ENCODE measurements at regions not wholly inside any gene's neighbourhood (a gene's known extent, or its start where the extent isn't known, plus 50 kb on each side); places are given as distances from the start of the nearest gene placed in this dataset.

DNA sequence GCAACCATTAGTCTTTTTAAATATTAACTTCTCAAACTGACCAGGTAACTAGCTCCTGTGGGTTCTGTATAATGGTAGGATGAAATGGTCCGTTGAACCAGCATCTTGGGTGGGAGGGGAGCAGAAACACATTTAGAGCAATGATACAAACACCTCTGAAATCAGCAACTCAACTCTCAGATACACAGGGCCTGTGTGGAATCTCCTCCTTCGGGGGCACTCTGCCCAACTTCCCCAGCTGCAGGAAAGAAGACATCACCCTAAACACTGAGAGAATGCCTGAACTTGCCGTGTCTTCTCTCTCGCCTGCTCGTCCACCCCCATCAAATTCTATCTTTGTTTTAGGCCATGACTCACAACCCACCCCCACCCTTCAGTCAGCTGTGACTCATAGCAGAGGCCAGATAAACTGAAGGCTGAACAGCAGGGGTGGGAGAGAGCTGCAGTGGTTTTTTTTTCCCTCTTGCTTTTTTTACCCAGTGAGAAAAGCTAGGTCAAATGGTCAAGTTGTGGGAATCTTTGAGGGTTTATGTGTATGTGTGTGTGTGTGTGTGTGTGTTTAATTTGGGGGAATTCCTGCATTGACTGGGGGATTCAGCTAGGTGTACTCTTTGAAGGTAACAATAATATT lies 593.4 kb upstream of the JAG1 start:
- POLR2A ChIA-PET: no interaction called here
- Mint-ChIP-seq H3K36me3 (no peaks in the 10 kb centered on the region), H3K27ac (no peak overlapping the region), H3K9me3 (no peaks in the 10 kb centered on the region), H3K27me3 (ENCODE audit: low read depth) (no peaks in the 10 kb centered on the region), H3K4me3 (no peak overlapping the region), H3K4me1 (peaks cover 39% of the 10 kb centered on the region)
- DNase-seq (ENCODE audit: low spot score) (no peak), ATAC-seq (peak; percentile 14)
- CTCF ChIA-PET: interaction anchor here (0.5 to 1.4 kb wide), 3 partner anchors 13 to 71 kb away, joined by 3 to 12 read pairs (median 4); no protein-coding TSS in a partner anchor
- TF ChIP-seq, protein P1, sequence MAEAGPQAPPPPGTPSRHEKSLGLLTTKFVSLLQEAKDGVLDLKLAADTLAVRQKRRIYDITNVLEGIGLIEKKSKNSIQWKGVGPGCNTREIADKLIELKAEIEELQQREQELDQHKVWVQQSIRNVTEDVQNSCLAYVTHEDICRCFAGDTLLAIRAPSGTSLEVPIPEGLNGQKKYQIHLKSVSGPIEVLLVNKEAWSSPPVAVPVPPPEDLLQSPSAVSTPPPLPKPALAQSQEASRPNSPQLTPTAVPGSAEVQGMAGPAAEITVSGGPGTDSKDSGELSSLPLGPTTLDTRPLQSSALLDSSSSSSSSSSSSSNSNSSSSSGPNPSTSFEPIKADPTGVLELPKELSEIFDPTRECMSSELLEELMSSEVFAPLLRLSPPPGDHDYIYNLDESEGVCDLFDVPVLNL (CRISPR knock-in tag; IDR thresholded peaks at IDR 0.05; ENCODE audit: borderline replicate concordance, low read depth): no peak

DNA sequence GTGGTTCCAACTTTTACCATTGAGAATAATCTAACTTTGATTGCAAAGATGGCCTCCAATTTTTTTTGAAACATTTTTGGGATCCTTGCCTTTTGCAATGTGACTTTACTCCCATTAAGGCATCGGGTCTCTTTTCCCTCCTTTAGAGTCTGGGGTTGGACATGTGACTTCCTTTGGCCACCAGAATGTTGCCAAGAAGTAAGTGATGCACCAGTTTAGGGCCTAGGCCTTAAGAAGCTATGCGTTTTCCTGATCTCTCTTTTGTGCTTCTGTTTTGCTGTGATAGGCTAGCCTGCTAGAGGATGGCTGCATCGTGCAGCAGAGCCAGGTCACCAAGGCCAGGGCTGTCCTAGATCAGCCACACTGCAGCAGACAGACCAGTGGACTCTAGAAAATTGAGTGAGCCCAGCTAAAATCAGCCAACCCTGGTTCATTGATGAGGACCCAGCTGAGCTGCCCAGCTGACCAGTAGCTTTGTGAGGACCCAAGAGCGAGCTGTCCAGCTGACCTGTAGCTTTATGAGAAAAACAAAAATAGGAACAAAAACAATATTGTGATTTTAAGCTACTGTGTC lies 594.0 kb upstream of the JAG1 start:
- ChIA-PET POLR2A (interaction anchor here (0.7 kb wide), 1 partner anchor 35 kb away, joined by 5 read pairs; no protein-coding TSS in a partner anchor), CTCF (interaction anchor here (0.5 to 1.4 kb wide), 3 partner anchors 13 to 71 kb away, joined by 3 to 12 read pairs (median 4); no protein-coding TSS in a partner anchor)
- Mint-ChIP-seq H3K27ac (no peak overlapping the region), H3K4me3 (no peak overlapping the region), H3K4me1 (peaks cover 44% of the 10 kb centered on the region), H3K9me3 (no peaks in the 10 kb centered on the region), H3K27me3 (ENCODE audit: low read depth) (no peaks in the 10 kb centered on the region), H3K36me3 (no peaks in the 10 kb centered on the region)
- DNase-seq (ENCODE audit: low spot score) (no peak), ATAC-seq (no peak)
- no peak for TF ChIP-seq EMX1 (CRISPR knock-in tag; IDR thresholded peaks at IDR 0.05)
- no peak for TF ChIP-seq ZNF416 (CRISPR knock-in tag; IDR thresholded peaks at IDR 0.05)
- no peak for TF ChIP-seq NR3C1 (CRISPR knock-in tag; conservative IDR thresholded peaks at IDR 0.05; ENCODE audit: low read depth)
- TF ChIP-seq, protein P2, sequence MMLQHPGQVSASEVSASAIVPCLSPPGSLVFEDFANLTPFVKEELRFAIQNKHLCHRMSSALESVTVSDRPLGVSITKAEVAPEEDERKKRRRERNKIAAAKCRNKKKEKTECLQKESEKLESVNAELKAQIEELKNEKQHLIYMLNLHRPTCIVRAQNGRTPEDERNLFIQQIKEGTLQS (CRISPR knock-in tag; conservative IDR thresholded peaks at IDR 0.05): no peak
- TF ChIP-seq, protein P3, sequence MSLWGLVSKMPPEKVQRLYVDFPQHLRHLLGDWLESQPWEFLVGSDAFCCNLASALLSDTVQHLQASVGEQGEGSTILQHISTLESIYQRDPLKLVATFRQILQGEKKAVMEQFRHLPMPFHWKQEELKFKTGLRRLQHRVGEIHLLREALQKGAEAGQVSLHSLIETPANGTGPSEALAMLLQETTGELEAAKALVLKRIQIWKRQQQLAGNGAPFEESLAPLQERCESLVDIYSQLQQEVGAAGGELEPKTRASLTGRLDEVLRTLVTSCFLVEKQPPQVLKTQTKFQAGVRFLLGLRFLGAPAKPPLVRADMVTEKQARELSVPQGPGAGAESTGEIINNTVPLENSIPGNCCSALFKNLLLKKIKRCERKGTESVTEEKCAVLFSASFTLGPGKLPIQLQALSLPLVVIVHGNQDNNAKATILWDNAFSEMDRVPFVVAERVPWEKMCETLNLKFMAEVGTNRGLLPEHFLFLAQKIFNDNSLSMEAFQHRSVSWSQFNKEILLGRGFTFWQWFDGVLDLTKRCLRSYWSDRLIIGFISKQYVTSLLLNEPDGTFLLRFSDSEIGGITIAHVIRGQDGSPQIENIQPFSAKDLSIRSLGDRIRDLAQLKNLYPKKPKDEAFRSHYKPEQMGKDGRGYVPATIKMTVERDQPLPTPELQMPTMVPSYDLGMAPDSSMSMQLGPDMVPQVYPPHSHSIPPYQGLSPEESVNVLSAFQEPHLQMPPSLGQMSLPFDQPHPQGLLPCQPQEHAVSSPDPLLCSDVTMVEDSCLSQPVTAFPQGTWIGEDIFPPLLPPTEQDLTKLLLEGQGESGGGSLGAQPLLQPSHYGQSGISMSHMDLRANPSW (CRISPR knock-in tag; conservative IDR thresholded peaks at IDR 0.05; ENCODE audit: low read depth): no peak
- TF ChIP-seq, protein P4, sequence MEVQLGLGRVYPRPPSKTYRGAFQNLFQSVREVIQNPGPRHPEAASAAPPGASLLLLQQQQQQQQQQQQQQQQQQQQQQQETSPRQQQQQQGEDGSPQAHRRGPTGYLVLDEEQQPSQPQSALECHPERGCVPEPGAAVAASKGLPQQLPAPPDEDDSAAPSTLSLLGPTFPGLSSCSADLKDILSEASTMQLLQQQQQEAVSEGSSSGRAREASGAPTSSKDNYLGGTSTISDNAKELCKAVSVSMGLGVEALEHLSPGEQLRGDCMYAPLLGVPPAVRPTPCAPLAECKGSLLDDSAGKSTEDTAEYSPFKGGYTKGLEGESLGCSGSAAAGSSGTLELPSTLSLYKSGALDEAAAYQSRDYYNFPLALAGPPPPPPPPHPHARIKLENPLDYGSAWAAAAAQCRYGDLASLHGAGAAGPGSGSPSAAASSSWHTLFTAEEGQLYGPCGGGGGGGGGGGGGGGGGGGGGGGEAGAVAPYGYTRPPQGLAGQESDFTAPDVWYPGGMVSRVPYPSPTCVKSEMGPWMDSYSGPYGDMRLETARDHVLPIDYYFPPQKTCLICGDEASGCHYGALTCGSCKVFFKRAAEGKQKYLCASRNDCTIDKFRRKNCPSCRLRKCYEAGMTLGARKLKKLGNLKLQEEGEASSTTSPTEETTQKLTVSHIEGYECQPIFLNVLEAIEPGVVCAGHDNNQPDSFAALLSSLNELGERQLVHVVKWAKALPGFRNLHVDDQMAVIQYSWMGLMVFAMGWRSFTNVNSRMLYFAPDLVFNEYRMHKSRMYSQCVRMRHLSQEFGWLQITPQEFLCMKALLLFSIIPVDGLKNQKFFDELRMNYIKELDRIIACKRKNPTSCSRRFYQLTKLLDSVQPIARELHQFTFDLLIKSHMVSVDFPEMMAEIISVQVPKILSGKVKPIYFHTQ (CRISPR knock-in tag; IDR thresholded peaks at IDR 0.05): no peak
- TF ChIP-seq RORB (CRISPR knock-in tag; IDR thresholded peaks at IDR 0.05): no peak

DNA sequence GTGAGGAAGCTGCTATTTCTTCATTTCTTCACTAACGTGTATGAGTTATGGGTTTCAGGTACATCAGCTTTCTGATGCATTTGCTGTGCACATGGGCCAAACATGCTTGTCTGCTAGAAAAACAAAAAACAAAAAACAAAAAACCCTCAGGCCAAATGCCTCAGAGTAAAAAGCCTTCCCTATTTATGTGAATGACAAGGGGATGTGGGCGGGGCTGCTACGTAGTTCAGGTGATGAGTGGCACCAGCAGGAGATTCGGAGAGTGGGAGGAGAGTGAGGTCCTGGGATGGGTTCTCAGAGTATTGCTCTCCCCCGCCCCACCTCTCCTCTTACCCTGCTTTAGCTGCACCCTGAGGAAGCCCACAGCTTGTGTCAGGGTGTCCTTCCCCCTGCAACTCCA lies 596.8 kb upstream of the JAG1 start:
- DNase-seq (ENCODE audit: low spot score) (peak; percentile 24), ATAC-seq (peak; percentile 50)
- peaks cover 61% of the 10 kb centered on the region for H3K4me1 Mint-ChIP-seq
- no peaks in the 10 kb centered on the region for H3K36me3 Mint-ChIP-seq
- no peaks in the 10 kb centered on the region for H3K27me3 Mint-ChIP-seq (ENCODE audit: low read depth)
- ChIA-PET CTCF (interaction anchor here (0.5 to 1.5 kb wide), 4 partner anchors 219 to 659 kb away, joined by 3 to 7 read pairs (median 3); no protein-coding TSS in a partner anchor), POLR2A (no interaction called here)
- no peaks in the 10 kb centered on the region for H3K9me3 Mint-ChIP-seq
- H3K4me3 Mint-ChIP-seq: no peak overlapping the region
- H3K27ac Mint-ChIP-seq: peak overlapping the region; percentile 68; the same call in 1 of the 2 replicates
- TF ChIP-seq SP1 (CRISPR knock-in tag; conservative IDR thresholded peaks at IDR 0.05) (no peak), RELA (CRISPR knock-in tag; IDR thresholded peaks at IDR 0.05; ENCODE audit: borderline replicate concordance) (no peak), SMAD3 (CRISPR knock-in tag; IDR thresholded peaks at IDR 0.05; ENCODE audit: borderline replicate concordance) (no peak), MXD4 (CRISPR knock-in tag; IDR thresholded peaks at IDR 0.05; ENCODE audit: borderline replicate concordance) (no peak), ZNF416 (CRISPR knock-in tag; IDR thresholded peaks at IDR 0.05) (no peak)
- TF ChIP-seq, protein P5, sequence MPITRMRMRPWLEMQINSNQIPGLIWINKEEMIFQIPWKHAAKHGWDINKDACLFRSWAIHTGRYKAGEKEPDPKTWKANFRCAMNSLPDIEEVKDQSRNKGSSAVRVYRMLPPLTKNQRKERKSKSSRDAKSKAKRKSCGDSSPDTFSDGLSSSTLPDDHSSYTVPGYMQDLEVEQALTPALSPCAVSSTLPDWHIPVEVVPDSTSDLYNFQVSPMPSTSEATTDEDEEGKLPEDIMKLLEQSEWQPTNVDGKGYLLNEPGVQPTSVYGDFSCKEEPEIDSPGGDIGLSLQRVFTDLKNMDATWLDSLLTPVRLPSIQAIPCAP (CRISPR knock-in tag; IDR thresholded peaks at IDR 0.05): no peak
- TF ChIP-seq, protein P6, sequence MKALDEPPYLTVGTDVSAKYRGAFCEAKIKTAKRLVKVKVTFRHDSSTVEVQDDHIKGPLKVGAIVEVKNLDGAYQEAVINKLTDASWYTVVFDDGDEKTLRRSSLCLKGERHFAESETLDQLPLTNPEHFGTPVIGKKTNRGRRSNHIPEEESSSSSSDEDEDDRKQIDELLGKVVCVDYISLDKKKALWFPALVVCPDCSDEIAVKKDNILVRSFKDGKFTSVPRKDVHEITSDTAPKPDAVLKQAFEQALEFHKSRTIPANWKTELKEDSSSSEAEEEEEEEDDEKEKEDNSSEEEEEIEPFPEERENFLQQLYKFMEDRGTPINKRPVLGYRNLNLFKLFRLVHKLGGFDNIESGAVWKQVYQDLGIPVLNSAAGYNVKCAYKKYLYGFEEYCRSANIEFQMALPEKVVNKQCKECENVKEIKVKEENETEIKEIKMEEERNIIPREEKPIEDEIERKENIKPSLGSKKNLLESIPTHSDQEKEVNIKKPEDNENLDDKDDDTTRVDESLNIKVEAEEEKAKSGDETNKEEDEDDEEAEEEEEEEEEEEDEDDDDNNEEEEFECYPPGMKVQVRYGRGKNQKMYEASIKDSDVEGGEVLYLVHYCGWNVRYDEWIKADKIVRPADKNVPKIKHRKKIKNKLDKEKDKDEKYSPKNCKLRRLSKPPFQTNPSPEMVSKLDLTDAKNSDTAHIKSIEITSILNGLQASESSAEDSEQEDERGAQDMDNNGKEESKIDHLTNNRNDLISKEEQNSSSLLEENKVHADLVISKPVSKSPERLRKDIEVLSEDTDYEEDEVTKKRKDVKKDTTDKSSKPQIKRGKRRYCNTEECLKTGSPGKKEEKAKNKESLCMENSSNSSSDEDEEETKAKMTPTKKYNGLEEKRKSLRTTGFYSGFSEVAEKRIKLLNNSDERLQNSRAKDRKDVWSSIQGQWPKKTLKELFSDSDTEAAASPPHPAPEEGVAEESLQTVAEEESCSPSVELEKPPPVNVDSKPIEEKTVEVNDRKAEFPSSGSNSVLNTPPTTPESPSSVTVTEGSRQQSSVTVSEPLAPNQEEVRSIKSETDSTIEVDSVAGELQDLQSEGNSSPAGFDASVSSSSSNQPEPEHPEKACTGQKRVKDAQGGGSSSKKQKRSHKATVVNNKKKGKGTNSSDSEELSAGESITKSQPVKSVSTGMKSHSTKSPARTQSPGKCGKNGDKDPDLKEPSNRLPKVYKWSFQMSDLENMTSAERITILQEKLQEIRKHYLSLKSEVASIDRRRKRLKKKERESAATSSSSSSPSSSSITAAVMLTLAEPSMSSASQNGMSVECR (CRISPR knock-in tag; IDR thresholded peaks at IDR 0.05; ENCODE audit: borderline replicate concordance): no peak
- TF ChIP-seq, protein P4 (CRISPR knock-in tag; IDR thresholded peaks at IDR 0.05): no peak
